HCEC 1CT (cell line): ENCODE measurements at regions not wholly inside any gene's neighbourhood (a gene's known extent, or its start where the extent isn't known, plus 50 kb on each side); places are given as distances from the start of the nearest gene placed in this dataset.

Experiments used
- DNase-seq: peaks from one replicate; pipeline ENCODE4 v3.0.0-alpha.2; 2017

GRCh38 chr3:176931991-176932390, 265.3 kb downstream of the TBL1XR1 start:
- no peak for DNase-seq

- DNase-seq = no peak
Observed at GRCh38 chr3:176930942-176931341, 266.3 kb downstream of the TBL1XR1 start.

DNA sequence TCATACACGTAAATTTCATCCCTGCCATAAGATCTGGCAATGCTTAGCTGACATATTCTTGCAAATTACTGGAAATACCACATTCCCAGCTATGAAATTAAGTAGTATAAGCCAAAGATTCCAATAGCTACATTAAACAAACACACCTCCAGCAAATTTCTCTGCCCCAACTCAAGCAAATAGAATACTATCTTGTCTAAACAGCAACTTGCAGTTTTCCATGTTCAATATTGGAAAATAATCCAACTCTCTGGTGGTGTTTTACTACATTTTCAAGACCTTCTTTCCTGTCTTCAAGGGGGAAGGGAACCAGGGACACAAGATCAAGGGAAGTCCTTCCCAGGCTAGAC, 268.7 kb downstream of the TBL1XR1 start:
- DNase-seq = no peak

DNA sequence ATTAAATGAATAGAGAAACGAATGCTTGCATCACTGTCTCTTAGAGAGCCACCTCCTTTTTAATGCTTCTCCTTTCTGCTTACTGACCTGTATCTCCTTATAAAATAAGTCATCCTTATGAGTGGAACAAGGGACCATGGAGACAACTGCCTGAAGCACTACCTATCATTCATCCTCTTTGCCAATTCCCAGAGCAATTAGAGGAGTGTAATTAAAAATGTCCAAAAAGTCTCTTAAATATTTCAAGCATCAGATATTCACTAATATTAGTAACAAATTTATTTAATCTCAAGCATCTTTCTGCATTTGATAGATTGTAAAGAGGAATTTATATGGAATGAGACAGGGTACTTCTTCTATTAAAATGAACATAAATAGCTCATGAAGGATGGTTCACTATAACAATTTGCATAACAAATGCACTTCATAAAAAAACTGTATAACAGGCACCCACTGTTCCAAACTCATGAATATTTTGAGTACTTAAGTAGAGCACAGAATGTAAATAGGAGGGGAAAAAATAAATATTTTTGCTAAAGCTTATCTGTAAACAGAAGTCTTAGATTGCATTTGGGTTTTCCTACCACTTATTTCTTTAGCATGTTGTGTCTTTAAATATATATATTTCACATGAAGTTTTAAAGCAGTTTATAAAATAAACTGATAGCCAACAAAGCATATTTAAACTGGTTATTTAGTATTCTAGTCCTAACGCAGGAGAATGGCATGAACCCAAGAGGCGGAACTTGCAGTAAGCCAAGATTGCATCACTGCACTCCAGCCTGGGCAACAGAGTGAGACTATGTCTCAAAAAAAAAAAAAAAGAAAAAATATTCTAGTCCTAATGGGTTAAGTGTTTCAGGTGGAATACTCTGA, 269.3 kb downstream of the TBL1XR1 start:
- no peak for DNase-seq

DNA sequence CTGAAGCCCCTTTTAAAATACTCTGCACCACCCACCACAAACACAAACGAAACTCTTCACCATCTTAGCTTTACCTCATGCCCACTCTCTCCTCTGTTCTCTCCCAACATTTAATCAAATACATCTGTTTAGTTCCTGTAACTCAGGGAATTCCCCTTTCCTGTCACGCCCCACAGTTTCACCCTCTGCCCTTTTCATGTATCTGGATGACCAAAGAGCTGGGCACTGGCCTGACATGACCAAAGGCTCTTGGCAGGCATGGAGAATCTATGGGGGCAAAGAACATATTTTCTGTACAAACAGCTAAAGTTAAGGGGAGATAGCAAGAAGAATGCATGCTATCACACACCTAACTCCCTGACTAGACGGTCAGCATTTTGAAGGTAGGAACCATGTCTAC, 270.0 kb downstream of the TBL1XR1 start:
- DNase-seq = no peak

DNA sequence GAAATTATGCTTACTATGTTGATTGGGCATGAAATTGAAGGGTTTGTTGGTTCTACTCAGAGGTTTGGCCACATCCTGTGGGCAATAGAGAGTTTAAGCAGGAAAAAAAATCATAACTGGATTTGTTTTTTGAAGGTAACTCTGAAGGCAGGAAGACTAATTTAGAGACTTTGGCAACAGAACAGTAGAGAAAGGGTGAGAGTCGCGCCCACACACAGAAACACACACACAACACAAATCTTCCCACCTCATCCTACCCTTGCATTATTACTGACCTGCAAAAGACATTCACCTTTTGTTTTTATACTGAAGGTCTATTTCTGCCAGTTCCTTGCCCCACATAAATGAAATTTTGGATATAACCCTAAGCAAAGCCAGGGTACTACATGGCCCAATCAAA, 270.6 kb downstream of the TBL1XR1 start:
- DNase-seq = no peak

DNA sequence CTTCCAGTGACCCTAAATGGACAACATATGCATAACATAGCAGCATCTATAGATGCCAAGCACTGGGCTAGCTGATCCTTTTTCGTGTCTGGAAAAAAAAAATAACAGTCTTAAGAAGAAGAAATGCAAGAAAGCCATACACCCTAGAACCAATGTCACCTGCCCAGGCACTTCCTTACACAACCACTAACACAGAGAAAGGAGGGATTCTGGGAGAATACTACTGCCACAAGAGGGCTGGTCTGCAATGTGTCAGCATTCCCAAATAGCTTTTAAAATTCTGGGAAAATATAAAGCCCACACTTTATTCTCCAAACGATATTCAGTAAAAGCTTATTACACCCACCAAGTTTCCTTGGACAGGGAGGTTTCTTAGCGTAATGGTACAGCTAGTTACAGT, 271.2 kb downstream of the TBL1XR1 start:
- DNase-seq = no peak

DNA sequence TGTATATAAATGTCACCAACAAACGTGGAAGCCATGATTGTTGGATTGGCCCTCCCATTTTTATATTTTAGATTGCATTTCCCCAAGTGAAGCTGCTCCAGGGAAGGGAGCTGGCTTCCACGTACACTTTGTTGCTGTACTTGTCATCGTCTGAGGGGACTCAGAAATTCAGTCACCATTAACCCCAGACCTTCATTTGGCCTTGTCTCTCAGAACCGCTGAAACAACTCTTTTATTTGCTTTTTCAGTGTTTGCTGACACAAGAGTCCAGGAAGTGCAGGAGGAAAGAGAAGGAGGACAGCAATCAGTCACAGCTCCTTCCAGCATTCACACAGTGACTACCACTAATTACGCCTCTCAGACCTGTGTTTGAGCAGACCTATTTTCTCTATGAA, 276.5 kb downstream of the TBL1XR1 start:
- no peak for DNase-seq

DNA sequence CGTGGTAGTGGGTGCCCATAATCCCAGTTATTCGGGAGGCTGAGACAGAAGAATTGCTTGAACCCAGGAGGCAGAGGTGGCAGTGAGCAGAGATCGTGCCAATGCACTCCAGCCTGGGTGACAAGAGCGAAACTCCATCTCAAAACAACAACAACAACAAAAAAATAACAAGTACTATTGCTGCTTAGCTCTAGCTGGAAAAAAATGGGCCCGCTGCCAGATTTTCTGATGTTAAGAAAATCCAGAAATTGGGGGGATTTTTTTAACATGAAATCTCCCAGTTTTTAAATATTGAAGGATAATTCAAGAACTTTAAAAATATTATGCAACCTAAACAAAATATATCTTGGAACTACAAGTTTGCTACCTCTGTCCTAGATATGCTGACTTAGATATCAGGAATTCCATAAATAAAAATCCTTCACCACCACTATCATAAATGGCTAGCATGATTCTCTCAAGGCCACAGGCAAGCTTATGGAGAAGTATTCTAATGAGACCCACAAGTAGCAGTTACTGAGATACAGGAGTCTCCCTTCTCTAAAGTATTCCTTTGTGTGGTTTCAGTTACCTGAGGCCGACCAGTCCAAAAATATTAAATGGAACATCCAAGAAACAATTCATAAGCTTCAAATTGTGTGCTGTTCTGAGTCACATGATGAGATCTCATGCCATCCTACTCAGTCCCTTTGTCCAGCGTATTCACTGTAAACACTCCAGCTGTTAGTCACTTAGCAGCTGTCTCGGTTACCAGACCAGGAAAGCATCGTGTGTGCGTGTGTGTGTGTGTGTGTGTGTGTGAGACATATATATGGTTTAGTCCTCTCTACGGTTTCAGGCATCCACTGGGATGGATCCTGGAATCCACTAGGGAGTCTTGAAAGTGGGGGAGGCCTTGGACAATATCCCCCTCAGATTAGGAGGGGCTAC, 277.2 kb downstream of the TBL1XR1 start:
- DNase-seq = peak; percentile 82

DNA sequence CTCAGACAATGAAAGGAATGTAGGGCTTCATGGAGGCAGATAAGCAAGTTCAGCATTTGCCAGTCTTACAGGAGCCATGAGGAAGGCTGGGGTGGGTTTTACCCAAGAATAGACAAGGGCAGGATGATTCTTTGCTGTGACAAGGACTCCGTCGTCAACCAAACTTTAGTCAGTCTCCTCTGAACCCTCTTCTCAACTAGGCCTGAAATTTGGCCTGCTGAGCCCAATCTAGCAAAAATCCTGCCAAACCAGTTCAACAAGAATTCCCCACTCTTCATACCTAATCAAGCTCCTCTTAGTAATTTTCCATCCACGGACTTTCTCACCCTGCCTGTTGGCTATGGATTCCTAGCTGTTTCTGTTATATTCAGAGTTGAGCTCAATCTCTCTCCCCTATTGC, 280.5 kb downstream of the TBL1XR1 start:
- DNase-seq = no peak

DNA sequence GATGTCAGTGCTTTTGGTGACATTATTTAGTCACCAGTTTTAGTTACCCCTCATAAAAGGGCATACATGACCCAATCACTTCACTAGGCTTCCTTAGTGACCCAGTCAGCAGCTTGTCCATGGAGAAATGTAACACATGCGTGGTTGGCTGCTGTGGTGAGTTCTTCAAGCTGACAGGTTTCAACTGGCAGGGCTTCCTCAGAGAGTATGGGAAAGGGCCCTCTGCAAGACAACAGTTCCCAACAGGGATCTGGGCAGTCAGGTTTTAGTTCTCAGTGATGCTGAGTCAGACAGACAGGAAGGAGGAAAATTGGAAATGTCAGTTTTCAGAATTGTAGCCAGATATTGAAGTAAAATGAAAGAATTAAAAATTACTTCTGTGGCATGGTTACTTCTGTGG, 282.5 kb downstream of the TBL1XR1 start:
- DNase-seq = no peak

DNA sequence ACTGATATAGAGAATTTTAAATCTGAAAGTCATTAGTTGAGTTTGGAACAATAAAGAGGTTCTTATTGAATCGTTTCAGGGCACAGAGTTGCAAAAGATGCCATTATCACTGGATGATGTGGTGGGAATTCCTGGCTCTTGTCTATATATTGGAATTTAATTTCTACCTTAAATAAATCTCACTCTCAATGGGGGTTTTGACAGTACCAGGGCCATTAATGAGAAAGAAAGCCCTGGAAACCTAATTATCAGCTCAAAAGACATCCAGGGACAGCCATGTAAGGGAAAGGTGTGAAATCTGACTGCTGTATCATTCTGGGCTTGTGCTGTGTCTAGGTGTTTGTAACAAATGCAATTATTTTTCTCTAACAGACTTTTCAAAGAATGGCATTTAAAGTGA, 285.7 kb downstream of the TBL1XR1 start:
- no peak for DNase-seq

DNA sequence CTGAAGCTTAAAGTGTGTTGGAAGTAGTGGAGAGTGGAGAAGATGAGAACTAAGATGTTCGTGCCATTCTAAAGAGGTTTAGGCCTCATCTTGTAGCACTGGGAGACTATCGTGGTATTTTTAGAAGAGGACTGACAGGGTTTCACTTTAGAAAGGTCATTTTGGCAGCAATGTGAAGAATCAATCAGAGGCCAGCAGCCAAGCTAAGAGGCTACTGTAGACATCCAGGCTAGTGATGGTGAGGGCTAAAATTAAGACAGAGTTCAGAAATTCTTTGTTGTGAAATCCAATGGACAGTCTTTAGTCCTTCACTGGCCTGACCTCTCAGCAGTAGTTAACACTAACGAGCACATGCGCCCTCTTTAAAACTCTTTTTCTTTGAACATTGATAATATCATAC, 288.2 kb downstream of the TBL1XR1 start:
- no peak for DNase-seq

- DNase-seq = peak; percentile 52
Observed at GRCh38 chr3:176906046-176906905, 291.0 kb downstream of the TBL1XR1 start.

GRCh38 chr3:176905331-176905730, 292.0 kb downstream of the TBL1XR1 start:
- no peak for DNase-seq

DNA sequence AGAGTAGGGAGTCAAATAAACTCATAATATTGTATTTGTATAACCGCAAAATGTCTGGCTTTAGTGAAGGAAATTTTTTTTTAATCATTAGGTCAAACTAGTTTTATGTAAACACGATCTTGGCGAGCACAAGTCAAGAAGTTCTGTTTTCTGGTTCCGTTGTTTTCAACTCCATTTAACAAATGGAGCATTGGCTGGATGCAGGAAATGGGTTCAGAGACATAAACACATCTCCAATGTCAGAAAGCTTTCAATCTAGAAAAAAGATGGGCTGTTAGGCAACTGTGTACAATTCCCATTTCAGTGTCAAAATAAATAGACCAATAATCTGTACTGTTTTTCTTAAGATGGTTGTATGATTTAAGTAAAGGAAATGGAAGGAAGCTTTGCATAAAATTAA, 292.8 kb downstream of the TBL1XR1 start:
- DNase-seq = no peak

DNA sequence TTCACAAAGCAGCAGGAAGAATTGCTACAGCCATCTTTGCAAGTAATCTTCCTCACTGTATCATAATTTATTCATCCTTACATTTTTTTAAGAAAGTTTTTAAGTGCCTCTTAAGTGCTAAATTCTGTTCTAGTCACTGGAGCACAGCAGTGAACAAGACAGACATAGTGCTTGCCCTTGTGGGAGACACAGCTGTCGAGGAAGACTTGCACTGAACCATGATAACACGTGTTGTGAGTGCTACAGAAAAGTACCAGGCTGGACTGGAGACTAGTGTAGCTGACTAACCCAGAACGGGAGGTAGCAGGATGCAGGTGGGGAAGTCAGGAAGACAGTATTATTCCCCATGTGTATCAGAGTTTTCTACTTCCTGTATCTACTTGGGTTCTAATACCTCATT, 300.6 kb downstream of the TBL1XR1 start:
- DNase-seq = no peak

DNA sequence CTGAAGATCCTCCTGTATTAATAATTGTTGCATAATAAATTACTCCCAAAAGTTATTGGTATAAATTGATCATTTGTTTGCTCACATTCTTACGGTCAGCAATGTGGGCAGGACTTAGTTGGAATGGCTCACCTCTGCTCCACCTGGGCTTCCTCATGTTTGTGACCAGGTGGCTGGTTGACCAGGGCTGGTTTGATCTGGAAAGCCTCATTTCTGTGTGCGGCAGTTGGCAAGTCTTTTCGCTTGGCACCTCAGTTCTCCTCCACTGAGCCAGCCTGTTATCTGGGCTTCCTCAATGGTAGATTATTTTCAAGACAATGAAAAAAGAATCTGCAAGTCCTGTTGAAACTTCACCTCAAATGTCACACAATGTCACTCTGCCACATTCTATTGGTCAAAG, 301.1 kb downstream of the TBL1XR1 start:
- DNase-seq = no peak

GRCh38 chr3:176879710-176880109, 317.6 kb downstream of the TBL1XR1 start:
- no peak for DNase-seq

DNA sequence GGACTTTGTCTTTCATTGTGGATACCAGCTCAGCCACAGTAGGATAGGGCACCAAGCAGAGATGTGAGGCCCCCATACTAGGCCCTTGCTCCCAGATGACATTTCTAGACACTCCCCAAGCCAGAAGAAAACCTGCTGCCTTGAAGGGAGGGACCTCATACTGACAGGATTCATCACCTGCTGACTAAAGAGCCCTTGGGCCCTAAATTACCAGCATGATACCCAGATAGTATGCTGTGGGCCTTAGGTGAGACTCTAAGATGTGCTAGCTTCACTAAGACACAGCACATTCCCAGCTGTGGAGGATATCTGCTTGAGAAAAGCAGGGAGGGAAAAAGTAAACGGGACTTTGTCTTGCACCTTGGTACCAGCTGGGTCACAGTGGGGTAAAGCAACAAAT, 324.0 kb downstream of the TBL1XR1 start:
- DNase-seq = no peak

GRCh38 chr3:176872771-176873209, 324.5 kb downstream of the TBL1XR1 start:
- DNase-seq = peak; percentile 41

DNA sequence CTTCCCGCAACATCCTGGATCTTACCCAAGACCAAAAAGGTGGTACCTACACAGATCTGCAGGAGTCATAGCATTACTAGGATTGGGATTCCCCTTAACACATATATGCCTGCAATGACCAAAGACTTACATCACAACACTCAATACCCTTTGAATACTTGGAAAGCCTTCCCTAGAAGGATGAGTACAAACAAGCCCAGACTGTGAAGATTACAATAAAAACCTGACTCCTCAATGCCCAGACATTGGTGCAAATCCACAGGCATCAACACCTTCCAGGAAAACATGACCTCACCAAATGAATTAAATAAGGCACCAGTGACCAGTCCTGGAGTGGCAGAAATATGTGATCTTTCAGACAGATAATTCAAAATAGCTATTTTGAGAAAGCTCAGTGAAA, 326.8 kb downstream of the TBL1XR1 start:
- DNase-seq = no peak
